Body of pancreas (tissue), 4 donors: ENCODE measurements at regions not wholly inside any gene's neighbourhood (a gene's known extent, or its start where the extent isn't known, plus 50 kb on each side); places are given as distances from the start of the nearest gene placed in this dataset.

Experiments used
- ATAC-seq: fragments of 150-250 bp; one replicate; pipeline ENCODE4 v1.9.1; 2016
- DNase-seq, 4 donors: peaks; one replicate each; pipeline ENCODE4 v3.0.0-alpha.2; 2019
- H3K27ac ChIP-seq, 4 donors: fragments of 200-600 bp; sonication (generic); 1 replicate in 3 of 4; 2 replicates in 1 of 4; pipeline versions ENCODE4 v1.5.1 to v1.6.1; 2016 to 2019; ENCODE audit warnings: mild to moderate bottlenecking in 1 of 4, mixed read lengths in 1 of 4, moderate library complexity in 1 of 4
- H3K27me3 ChIP-seq, 2 donors: fragments of 200-600 bp; sonication (generic); one replicate each; pipeline ENCODE4 v1.6.0; 2016; ENCODE audit warnings: mild to moderate bottlenecking in 1 of 2
- H3K36me3 ChIP-seq, 2 donors: fragments of 200-600 bp; sonication (generic); replicated peaks in 1 of 2; 2 replicates each; pipeline ENCODE4 v1.5.1; 2016; ENCODE audit warnings: low read depth in 2 of 2; ENCODE audit not compliant: insufficient read depth in 1 of 2
- H3K4me1 ChIP-seq: fragments of 200-600 bp; sonication (generic); one replicate; pipeline ENCODE4 v1.6.0; 2016
- H3K4me3 ChIP-seq, 2 donors: fragments of 200-600 bp; sonication (generic); 1 replicate in 1 of 2; 2 replicates in 1 of 2; pipeline ENCODE4 v1.5.1; 2016 to 2019
- H3K9me3 ChIP-seq, 3 donors: fragments of 200-600 bp; sonication (generic); 1 replicate in 2 of 3; 2 replicates in 1 of 3; pipeline ENCODE4 v1.5.1; 2016
- CTCF ChIP-seq, 7 experiments: fragments of 450-650 bp in 4 of 7; fragments of 200-600 bp in 3 of 7; sonication (generic) in 3 of 7; IDR thresholded peaks; one replicate each; pipeline ENCODE4 v1.5.1; 2016 to 2019; ENCODE audit warnings: antibody characterized with exemption in 7 of 7
- POLR2A ChIP-seq, 3 donors: fragments of 450-650 bp; IDR thresholded peaks; one replicate each; pipeline ENCODE4 v1.6.1; 2016; ENCODE audit warnings: antibody characterized with exemption in 3 of 3, mild to moderate bottlenecking in 2 of 3
- WGBS, 2 donors: methylation state at CpG; one replicate each; pipeline ENCODE4 v1.1.5; 2017; 5-methylcytosine and 5-hydroxymethylcytosine counted together
- intact Hi-C: fragments of 100-400 bp; cut with DNase I; formaldehyde crosslinking; loops from one replicate; pipeline ENCODE4 v1.15.1; 2023

GRCh38 chr21:15414057-15414456 lies 315.7 kb upstream of the USP25 start:
- Histone ChIP-seq H3K4me1 (no peaks in the 10 kb centered on the region), H3K27ac (no peak overlapping the region), H3K4me3 (no peak overlapping the region), H3K36me3 (no peaks in the 10 kb centered on the region), H3K27me3 (no peaks in the 10 kb centered on the region), H3K9me3 (no peaks in the 10 kb centered on the region)
- intact Hi-C loops = no loop called here
- TF ChIP-seq CTCF (IDR thresholded peaks at IDR 0.05) = no peak
- TF ChIP-seq POLR2A (IDR thresholded peaks at IDR 0.05) = no peak
- 43 to 47% methylated on average over 1 of the region's 1 CpG for WGBS, 2 donors
- ATAC-seq = no peak
- no peak for DNase-seq

- ATAC-seq (no peak), DNase-seq (no peak)
- intact Hi-C loops = no loop called here
- TF ChIP-seq POLR2A (IDR thresholded peaks at IDR 0.05) = no peak
- no peak for TF ChIP-seq CTCF (IDR thresholded peaks at IDR 0.05)
- H3K9me3 ChIP-seq = no peaks in the 10 kb centered on the region
- H3K27ac ChIP-seq = no peak overlapping the region
- H3K27me3 ChIP-seq = no peaks in the 10 kb centered on the region
- no peak overlapping the region for H3K4me3 ChIP-seq
- no peaks in the 10 kb centered on the region for H3K4me1 ChIP-seq
- no peaks in the 10 kb centered on the region for H3K36me3 ChIP-seq
- WGBS, 2 donors = 56 to 66% methylated on average over 2 of the region's 2 CpGs
These were observed 314.1 kb upstream of the USP25 start for GRCh38 chr21:15415541-15416261.

- H3K4me1 ChIP-seq = no peaks in the 10 kb centered on the region
- ATAC-seq (no peak), DNase-seq (peak in 1 of 4 donors; percentile 23)
- H3K27me3 ChIP-seq = no peaks in the 10 kb centered on the region
- intact Hi-C loops = no loop called here
- H3K4me3 ChIP-seq = no peak overlapping the region
- TF ChIP-seq CTCF (IDR thresholded peaks at IDR 0.05) (no peak), POLR2A (IDR thresholded peaks at IDR 0.05) (no peak)
- WGBS, 2 donors = 51 to 57% methylated on average over 5 of the region's 5 CpGs
- H3K9me3 ChIP-seq = no peaks in the 10 kb centered on the region
- H3K36me3 ChIP-seq = no peaks in the 10 kb centered on the region
- no peak overlapping the region for H3K27ac ChIP-seq
These were observed 308.3 kb upstream of the USP25 start for GRCh38 chr21:15421441-15421881.

GRCh38 chr21:15421947-15422346 lies 307.8 kb upstream of the USP25 start:
- intact Hi-C loops = no loop called here
- 30 to 34% methylated on average over 2 of the region's 2 CpGs for WGBS, 2 donors
- no peaks in the 10 kb centered on the region for H3K4me1 ChIP-seq
- TF ChIP-seq POLR2A (IDR thresholded peaks at IDR 0.05) (no peak), CTCF (IDR thresholded peaks at IDR 0.05) (no peak)
- H3K9me3 ChIP-seq = no peaks in the 10 kb centered on the region
- no peak overlapping the region for H3K27ac ChIP-seq
- ATAC-seq (no peak), DNase-seq (no peak)
- H3K27me3 ChIP-seq = no peaks in the 10 kb centered on the region
- H3K4me3 ChIP-seq = no peak overlapping the region
- H3K36me3 ChIP-seq = no peaks in the 10 kb centered on the region

GRCh38 chr21:15422783-15423182 lies 307.0 kb upstream of the USP25 start:
- 77 to 87% methylated on average over 3 of the region's 3 CpGs for WGBS, 2 donors
- Histone ChIP-seq H3K27me3 (no peaks in the 10 kb centered on the region), H3K36me3 (no peaks in the 10 kb centered on the region), H3K4me1 (no peaks in the 10 kb centered on the region), H3K27ac (no peak overlapping the region), H3K4me3 (no peak overlapping the region), H3K9me3 (no peaks in the 10 kb centered on the region)
- TF ChIP-seq CTCF (IDR thresholded peaks at IDR 0.05) = no peak
- TF ChIP-seq POLR2A (IDR thresholded peaks at IDR 0.05) = no peak
- DNase-seq (no peak), ATAC-seq (no peak)
- intact Hi-C loops = no loop called here
